ENCODE measurements at regions not wholly inside any gene's neighbourhood (a gene's known extent, or its start where the extent isn't known, plus 50 kb on each side); places are given as distances from the start of the nearest gene placed in this dataset.

GRCh38 chr15:96693990-96694517 lies 363.6 kb downstream of the NR2F2 start:
- TF ChIP-seq ZNF396 (CRISPR knock-in tag; IDR thresholded peaks at IDR 0.05; ENCODE audit: borderline replicate concordance) (no peak), CREM (CRISPR knock-in tag; IDR thresholded peaks at IDR 0.05) (no peak), NFE2L1 (CRISPR knock-in tag; IDR thresholded peaks at IDR 0.05) (no peak), USF2 (CRISPR knock-in tag; IDR thresholded peaks at IDR 0.05) (no peak), CTCF (IDR thresholded peaks at IDR 0.05) (no peak), ZNF423 (CRISPR knock-in tag; IDR thresholded peaks at IDR 0.05) (no peak), CREB1 (CRISPR knock-in tag; IDR thresholded peaks at IDR 0.05) (no peak), PRDM15 (CRISPR knock-in tag; IDR thresholded peaks at IDR 0.05) (no peak)

All from WTC11 (cell line).